ENCODE measurements at regions not wholly inside any gene's neighbourhood (a gene's known extent, or its start where the extent isn't known, plus 50 kb on each side); places are given as distances from the start of the nearest gene placed in this dataset.
"Not testable (repeated sequence)": the region's sequence is repeated elsewhere in the genome, so short reads cannot be mapped to it uniquely, and the experiment has no call there.

DNA sequence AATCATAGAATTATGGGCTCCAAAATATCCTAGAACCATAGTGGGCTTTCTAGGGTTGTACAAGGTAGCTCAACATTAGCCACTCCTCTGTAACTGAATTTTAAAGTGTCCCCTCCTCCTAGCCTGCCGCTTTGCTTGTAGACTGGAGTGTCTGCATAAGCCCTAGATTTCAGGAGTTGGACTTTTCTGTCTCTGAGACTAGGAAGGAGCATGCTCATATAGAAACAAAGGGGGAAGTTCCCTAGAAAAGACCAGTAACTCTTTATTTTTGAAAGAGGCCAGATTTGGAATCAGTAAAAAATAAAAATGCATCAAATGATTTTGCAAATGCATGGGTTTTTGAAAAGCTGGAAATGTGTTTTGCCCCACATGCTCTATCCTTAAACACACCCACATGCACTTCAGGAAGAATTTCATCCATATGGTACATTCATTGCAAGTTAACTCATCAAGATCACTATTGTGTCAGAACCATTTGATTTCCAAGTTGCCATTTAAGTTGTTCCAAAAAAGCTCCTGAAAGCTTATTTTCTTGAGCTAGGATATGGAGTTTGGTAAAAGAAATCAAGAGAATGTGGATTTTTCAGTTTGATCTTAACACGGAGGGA is 121.0 kb upstream of the NR3C1 start:
- no peak overlapping the region for H3K4me3 ChIP-seq (ENCODE audit: low read depth, low read length)
- TF ChIP-seq, protein P1, sequence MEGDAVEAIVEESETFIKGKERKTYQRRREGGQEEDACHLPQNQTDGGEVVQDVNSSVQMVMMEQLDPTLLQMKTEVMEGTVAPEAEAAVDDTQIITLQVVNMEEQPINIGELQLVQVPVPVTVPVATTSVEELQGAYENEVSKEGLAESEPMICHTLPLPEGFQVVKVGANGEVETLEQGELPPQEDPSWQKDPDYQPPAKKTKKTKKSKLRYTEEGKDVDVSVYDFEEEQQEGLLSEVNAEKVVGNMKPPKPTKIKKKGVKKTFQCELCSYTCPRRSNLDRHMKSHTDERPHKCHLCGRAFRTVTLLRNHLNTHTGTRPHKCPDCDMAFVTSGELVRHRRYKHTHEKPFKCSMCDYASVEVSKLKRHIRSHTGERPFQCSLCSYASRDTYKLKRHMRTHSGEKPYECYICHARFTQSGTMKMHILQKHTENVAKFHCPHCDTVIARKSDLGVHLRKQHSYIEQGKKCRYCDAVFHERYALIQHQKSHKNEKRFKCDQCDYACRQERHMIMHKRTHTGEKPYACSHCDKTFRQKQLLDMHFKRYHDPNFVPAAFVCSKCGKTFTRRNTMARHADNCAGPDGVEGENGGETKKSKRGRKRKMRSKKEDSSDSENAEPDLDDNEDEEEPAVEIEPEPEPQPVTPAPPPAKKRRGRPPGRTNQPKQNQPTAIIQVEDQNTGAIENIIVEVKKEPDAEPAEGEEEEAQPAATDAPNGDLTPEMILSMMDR (IDR thresholded peaks at IDR 0.05; ENCODE audit: low read depth, low read length, missing control alignments): no peak
- H3K27me3 ChIP-seq (replicated peaks): no peaks in the 10 kb centered on the region
- no peak for DNase-seq
- no peak overlapping the region for H3K27ac ChIP-seq
- H3K36me3 ChIP-seq (replicated peaks): no peaks in the 10 kb centered on the region
- in situ Hi-C loops (cut with HindIII; ENCODE audit: low pct_ligation_motif_present, low sequenced_read_pairs): no loop called here

DNA sequence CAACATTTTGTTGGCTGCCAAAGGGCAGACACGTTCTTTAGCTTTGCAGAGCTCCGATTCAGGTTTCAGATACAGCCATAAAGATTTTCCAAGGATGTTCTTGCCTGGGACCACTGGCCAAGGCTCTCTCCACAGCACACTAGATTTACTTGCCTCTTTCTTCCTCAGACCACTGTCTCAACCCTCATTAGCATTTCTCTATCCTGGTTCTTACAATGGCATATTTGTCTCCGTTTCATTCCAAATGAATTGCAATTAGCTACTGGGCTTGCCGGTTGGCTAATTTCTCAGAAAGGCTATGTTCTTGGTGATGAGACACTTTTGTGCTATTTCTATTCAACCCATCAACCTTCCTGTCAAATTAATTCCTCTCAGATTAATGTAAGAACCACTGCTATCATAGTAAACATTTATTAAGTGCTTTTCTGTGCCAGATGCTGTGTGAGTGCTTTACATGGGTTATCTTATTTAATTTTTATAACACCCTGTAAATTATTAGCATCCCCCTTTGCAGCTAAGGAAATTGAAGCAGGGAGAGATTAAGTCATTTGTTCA is 118.4 kb upstream of the NR3C1 start:
- Histone ChIP-seq H3K27me3 (replicated peaks) (no peaks in the 10 kb centered on the region), H3K36me3 (replicated peaks) (no peaks in the 10 kb centered on the region), H3K4me3 (ENCODE audit: low read depth, low read length) (no peak overlapping the region), H3K27ac (no peak overlapping the region)
- no peak for DNase-seq
- TF ChIP-seq, protein P1 (IDR thresholded peaks at IDR 0.05; ENCODE audit: low read depth, low read length, missing control alignments): no peak
- in situ Hi-C loops (cut with HindIII; ENCODE audit: low pct_ligation_motif_present, low sequenced_read_pairs): no loop called here

DNA sequence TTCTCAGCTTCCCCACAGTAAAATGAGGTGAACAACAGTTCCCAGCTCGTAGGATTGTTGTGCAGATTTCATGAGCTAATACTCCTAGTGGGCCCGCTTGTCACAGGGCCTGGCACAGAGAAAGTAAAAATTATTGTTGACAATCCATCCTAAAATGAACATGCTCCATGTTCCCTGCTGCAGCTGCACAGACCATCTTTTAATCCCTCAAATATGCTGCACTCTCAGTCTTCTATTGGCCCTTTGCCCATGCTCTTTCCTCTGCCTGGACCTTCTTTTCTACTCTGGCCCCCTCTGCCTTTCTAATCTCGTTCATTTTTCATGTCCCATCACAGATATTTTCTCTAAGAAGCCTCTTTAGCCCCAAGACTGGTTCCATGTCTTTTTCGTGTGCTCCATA is 117.7 kb upstream of the NR3C1 start:
- in situ Hi-C loops (cut with HindIII; ENCODE audit: low pct_ligation_motif_present, low sequenced_read_pairs): no loop called here
- no peak for DNase-seq
- H3K36me3 ChIP-seq (replicated peaks): no peaks in the 10 kb centered on the region

DNA sequence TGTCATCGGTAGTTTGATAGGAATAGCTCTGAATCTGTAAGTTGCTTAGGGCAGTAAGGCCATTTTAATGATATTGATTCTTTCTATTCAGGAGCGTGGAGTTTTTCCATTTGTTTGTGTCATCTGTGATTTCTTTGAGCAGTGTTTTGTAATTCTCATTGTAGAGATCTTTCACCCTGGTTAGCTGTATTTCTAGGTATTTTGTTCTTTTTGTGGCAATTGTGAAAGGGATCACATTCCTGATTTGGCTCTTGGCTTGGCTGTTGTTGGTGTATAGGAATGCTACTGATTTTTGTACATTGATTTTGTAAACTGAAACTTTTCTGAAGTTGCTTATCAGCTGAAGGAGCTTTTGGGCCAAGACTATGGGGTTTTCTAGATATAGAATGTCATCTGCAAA is 115.7 kb upstream of the NR3C1 start:
- H3K27ac ChIP-seq; H3K27me3 ChIP-seq (replicated peaks); H3K36me3 ChIP-seq (replicated peaks); DNase-seq; in situ Hi-C loops (cut with HindIII; ENCODE audit: low pct_ligation_motif_present, low sequenced_read_pairs); H3K4me3 ChIP-seq (ENCODE audit: low read depth, low read length): not testable (repeated sequence)

More for the DNA sequence above, 117.7 kb upstream of the NR3C1 start:
- TF ChIP-seq, protein P1 (IDR thresholded peaks at IDR 0.05; ENCODE audit: low read depth, low read length, missing control alignments): no peak
- Histone ChIP-seq H3K27ac (no peak overlapping the region), H3K4me3 (ENCODE audit: low read depth, low read length) (no peak overlapping the region), H3K27me3 (replicated peaks) (no peaks in the 10 kb centered on the region)

DNA sequence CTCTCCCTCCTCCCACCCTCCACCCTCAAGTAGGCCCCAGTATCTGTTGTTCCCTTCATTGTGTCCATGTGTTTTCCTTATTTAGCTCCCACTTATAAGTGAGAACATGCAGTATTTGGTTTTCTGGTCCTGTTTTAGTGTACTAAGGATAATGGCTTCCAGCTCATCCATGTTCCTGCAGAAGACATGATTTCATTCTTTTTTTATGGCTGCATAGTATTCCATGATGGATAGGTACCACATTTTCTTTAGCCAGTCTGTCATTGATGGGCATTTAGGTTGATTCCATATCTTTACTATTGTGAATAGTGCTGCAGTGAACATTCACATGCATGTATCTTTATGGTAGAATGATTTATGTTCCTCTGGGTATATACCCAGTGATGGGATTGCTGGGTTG is 114.3 kb upstream of the NR3C1 start:
- in situ Hi-C loops (cut with HindIII; ENCODE audit: low pct_ligation_motif_present, low sequenced_read_pairs); H3K27me3 ChIP-seq (replicated peaks); DNase-seq; H3K36me3 ChIP-seq (replicated peaks); H3K27ac ChIP-seq; H3K4me3 ChIP-seq (ENCODE audit: low read depth, low read length): not testable (repeated sequence)

DNA sequence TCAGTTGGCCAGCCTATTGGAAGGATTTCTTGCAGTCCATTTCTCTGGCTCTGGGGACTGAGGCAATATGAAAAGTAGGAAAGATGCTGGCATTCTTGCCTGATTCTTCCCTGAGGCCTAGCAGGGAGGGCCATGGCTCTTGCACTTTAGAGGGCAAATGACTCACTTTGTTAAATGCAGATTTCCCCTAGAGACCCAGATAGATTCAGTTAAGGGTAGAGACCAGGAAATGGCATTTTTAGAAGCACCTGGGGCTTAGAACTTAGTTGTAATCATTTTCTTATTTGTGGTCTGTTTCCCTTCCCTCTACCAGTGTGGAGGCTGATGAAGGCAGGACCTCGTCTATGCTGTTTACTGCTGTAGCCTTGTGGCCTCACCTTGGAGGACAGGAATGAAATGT is 112.8 kb upstream of the NR3C1 start:
- H3K4me3 ChIP-seq (ENCODE audit: low read depth, low read length): no peak overlapping the region
- TF ChIP-seq, protein P1 (IDR thresholded peaks at IDR 0.05; ENCODE audit: low read depth, low read length, missing control alignments): no peak
- no peaks in the 10 kb centered on the region for H3K27me3 ChIP-seq (replicated peaks)
- in situ Hi-C loops (cut with HindIII; ENCODE audit: low pct_ligation_motif_present, low sequenced_read_pairs): no loop called here
- no peak overlapping the region for H3K27ac ChIP-seq
- no peaks in the 10 kb centered on the region for H3K36me3 ChIP-seq (replicated peaks)
- no peak for DNase-seq

DNA sequence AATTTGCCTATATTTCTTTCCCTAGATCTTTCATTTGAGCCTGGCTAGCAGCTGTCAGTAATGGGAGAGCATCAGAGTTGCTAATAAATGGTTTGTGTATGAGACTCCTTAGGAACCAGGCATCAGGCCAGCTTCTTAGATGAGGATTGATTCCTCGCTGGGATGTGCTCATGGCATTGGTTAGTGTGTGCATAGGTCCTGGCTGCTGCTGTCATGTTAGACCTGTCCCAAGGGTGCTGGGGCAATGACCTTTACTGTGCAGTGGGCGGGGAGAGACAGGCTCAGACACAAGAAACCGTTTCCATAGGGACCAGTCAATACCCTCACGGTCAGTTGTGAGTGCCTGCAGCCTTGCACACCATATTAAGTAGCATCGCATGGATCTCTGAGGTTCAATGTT is 112.3 kb upstream of the NR3C1 start:
- DNase-seq: no peak
- Histone ChIP-seq H3K4me3 (ENCODE audit: low read depth, low read length) (no peak overlapping the region), H3K36me3 (replicated peaks) (no peaks in the 10 kb centered on the region), H3K27me3 (replicated peaks) (no peaks in the 10 kb centered on the region), H3K27ac (no peak overlapping the region)
- in situ Hi-C loops (cut with HindIII; ENCODE audit: low pct_ligation_motif_present, low sequenced_read_pairs): no loop called here
- TF ChIP-seq, protein P1 (IDR thresholded peaks at IDR 0.05; ENCODE audit: low read depth, low read length, missing control alignments): no peak

Measured in brain microvascular endothelial cell (primary cell).